ENCODE measurements at regions not wholly inside any gene's neighbourhood (a gene's known extent, or its start where the extent isn't known, plus 50 kb on each side); places are given as distances from the start of the nearest gene placed in this dataset.

DNA sequence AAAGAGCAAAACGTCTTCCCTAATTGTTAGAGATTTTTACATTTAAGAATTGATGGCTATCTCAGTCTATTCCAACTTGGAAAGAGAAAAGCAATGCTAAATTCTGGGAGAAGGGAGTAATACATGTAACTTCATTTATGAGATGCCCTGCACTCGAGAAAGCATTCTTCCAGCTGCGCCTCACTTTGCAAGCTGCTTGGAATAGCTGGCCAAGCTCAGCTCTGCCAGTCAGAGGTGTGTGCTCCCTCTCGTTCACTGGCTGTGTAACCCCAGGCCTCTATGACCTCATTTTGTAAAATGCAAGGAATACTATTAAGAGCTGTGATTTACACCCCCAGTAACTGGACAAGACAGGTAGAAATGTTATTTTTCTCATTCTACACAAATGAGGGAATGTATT is 79.1 kb downstream of the OTX2 start:
- H3K4me3 Mint-ChIP-seq = peak overlapping the region; percentile 43
- H3K27me3 Mint-ChIP-seq (ENCODE audit: low read depth) = peaks cover 58% of the 10 kb centered on the region
- TF ChIP-seq, protein P1, sequence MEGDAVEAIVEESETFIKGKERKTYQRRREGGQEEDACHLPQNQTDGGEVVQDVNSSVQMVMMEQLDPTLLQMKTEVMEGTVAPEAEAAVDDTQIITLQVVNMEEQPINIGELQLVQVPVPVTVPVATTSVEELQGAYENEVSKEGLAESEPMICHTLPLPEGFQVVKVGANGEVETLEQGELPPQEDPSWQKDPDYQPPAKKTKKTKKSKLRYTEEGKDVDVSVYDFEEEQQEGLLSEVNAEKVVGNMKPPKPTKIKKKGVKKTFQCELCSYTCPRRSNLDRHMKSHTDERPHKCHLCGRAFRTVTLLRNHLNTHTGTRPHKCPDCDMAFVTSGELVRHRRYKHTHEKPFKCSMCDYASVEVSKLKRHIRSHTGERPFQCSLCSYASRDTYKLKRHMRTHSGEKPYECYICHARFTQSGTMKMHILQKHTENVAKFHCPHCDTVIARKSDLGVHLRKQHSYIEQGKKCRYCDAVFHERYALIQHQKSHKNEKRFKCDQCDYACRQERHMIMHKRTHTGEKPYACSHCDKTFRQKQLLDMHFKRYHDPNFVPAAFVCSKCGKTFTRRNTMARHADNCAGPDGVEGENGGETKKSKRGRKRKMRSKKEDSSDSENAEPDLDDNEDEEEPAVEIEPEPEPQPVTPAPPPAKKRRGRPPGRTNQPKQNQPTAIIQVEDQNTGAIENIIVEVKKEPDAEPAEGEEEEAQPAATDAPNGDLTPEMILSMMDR (IDR thresholded peaks at IDR 0.05) = no peak
- TF ChIP-seq, protein P2, sequence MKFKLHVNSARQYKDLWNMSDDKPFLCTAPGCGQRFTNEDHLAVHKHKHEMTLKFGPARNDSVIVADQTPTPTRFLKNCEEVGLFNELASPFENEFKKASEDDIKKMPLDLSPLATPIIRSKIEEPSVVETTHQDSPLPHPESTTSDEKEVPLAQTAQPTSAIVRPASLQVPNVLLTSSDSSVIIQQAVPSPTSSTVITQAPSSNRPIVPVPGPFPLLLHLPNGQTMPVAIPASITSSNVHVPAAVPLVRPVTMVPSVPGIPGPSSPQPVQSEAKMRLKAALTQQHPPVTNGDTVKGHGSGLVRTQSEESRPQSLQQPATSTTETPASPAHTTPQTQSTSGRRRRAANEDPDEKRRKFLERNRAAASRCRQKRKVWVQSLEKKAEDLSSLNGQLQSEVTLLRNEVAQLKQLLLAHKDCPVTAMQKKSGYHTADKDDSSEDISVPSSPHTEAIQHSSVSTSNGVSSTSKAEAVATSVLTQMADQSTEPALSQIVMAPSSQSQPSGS (CRISPR knock-in tag; IDR thresholded peaks at IDR 0.05; ENCODE audit: borderline replicate concordance, low read depth) = no peak
- TF ChIP-seq, protein P3, sequence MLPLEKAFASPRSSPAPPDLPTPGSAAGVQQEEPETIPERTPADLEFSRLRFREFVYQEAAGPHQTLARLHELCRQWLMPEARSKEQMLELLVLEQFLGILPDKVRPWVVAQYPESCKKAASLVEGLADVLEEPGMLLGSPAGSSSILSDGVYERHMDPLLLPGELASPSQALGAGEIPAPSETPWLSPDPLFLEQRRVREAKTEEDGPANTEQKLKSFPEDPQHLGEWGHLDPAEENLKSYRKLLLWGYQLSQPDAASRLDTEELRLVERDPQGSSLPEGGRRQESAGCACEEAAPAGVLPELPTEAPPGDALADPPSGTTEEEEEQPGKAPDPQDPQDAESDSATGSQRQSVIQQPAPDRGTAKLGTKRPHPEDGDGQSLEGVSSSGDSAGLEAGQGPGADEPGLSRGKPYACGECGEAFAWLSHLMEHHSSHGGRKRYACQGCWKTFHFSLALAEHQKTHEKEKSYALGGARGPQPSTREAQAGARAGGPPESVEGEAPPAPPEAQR (CRISPR knock-in tag; IDR thresholded peaks at IDR 0.05) = no peak
- TF ChIP-seq FOXP1 (CRISPR knock-in tag; IDR thresholded peaks at IDR 0.05; ENCODE audit: borderline replicate concordance) (no peak), ZNF219 (CRISPR knock-in tag; IDR thresholded peaks at IDR 0.05; ENCODE audit: borderline replicate concordance) (no peak)

DNA sequence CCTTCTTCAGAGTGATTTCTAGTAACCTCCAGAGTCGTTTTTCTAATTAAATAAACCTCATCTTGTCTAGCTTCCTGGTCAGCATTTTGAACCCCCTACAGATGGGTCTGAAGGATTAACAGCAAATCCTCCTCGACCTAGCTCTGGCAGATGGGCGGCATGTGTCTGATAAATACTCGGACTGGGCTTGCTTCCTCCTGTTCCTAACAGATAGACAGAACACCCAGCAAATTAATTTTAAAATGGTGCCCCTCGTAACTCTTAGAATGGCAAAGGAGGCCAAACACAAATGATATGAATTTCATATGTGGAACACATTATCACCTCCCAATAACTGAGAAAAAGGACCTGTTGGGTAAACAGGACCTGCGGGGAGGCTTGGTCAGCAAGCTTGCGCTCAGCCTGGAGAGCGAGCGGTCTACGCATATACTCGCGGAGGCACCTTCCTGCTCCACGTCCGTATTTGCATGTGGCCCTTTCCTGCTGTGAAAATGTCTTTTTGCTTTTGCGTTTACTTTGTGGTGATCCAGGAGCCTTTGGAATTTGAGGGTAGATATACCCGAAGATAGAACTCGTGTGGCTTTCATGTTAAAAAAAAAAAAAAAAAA is 79.6 kb downstream of the OTX2 start:
- DNase-seq (ENCODE audit: low spot score) (peak; percentile 39), ATAC-seq (peak; percentile 59)
- H3K36me3 Mint-ChIP-seq = no peaks in the 10 kb centered on the region
- TF ChIP-seq, protein P2 (CRISPR knock-in tag; IDR thresholded peaks at IDR 0.05; ENCODE audit: borderline replicate concordance, low read depth) = no peak
- TF ChIP-seq, protein P4, sequence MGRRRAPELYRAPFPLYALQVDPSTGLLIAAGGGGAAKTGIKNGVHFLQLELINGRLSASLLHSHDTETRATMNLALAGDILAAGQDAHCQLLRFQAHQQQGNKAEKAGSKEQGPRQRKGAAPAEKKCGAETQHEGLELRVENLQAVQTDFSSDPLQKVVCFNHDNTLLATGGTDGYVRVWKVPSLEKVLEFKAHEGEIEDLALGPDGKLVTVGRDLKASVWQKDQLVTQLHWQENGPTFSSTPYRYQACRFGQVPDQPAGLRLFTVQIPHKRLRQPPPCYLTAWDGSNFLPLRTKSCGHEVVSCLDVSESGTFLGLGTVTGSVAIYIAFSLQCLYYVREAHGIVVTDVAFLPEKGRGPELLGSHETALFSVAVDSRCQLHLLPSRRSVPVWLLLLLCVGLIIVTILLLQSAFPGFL (CRISPR knock-in tag; IDR thresholded peaks at IDR 0.05; ENCODE audit: borderline replicate concordance) = no peak
- TF ChIP-seq, protein P5, sequence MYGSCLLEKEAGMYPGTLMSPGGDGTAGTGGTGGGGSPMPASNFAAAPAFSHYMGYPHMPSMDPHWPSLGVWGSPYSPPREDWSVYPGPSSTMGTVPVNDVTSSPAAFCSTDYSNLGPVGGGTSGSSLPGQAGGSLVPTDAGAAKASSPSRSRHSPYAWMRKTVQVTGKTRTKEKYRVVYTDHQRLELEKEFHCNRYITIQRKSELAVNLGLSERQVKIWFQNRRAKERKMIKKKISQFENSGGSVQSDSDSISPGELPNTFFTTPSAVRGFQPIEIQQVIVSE (CRISPR knock-in tag; IDR thresholded peaks at IDR 0.05; ENCODE audit: borderline replicate concordance) = no peak
- TF ChIP-seq NFE2L1 (CRISPR knock-in tag; IDR thresholded peaks at IDR 0.05) (no peak), MYBL2 (CRISPR knock-in tag; IDR thresholded peaks at IDR 0.05) (no peak), ZNF138 (CRISPR knock-in tag; conservative IDR thresholded peaks at IDR 0.05) (no peak), FOXK1 (CRISPR knock-in tag; IDR thresholded peaks at IDR 0.05) (no peak)
- TF ChIP-seq, protein P6, sequence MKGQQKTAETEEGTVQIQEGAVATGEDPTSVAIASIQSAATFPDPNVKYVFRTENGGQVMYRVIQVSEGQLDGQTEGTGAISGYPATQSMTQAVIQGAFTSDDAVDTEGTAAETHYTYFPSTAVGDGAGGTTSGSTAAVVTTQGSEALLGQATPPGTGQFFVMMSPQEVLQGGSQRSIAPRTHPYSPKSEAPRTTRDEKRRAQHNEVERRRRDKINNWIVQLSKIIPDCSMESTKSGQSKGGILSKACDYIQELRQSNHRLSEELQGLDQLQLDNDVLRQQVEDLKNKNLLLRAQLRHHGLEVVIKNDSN (CRISPR knock-in tag; IDR thresholded peaks at IDR 0.05) = no peak
- CTCF ChIA-PET = interaction anchor here (0.6 to 1.7 kb wide), 9 partner anchors 8 to 321 kb away, joined by 3 to 5 read pairs (median 4); no protein-coding TSS in a partner anchor
- POLR2A ChIA-PET = no interaction called here
- H3K4me3 Mint-ChIP-seq = peak overlapping the region; percentile 43
- no peak overlapping the region for H3K27ac Mint-ChIP-seq
- H3K4me1 Mint-ChIP-seq = peaks cover 61% of the 10 kb centered on the region
- peaks cover 58% of the 10 kb centered on the region for H3K27me3 Mint-ChIP-seq (ENCODE audit: low read depth)
- H3K9me3 Mint-ChIP-seq = no peaks in the 10 kb centered on the region

More for the DNA sequence above, 79.1 kb downstream of the OTX2 start:
- Mint-ChIP-seq H3K36me3 (no peaks in the 10 kb centered on the region), H3K9me3 (no peaks in the 10 kb centered on the region), H3K4me1 (peaks cover 61% of the 10 kb centered on the region), H3K27ac (no peak overlapping the region)
- no peak for DNase-seq (ENCODE audit: low spot score)
- no peak for ATAC-seq
- ChIA-PET POLR2A (no interaction called here), CTCF (interaction anchor here (0.6 to 1.7 kb wide), 6 partner anchors 8 to 321 kb away, joined by 3 to 5 read pairs (median 4); no protein-coding TSS in a partner anchor)
